Neural crest cell (in vitro differentiated cells): ENCODE measurements at regions not wholly inside any gene's neighbourhood (a gene's known extent, or its start where the extent isn't known, plus 50 kb on each side); places are given as distances from the start of the nearest gene placed in this dataset.

ENCODE experiments used
- DNase-seq: peaks from one replicate; pipeline ENCODE4 v3.0.0; 2021; ENCODE audit warnings: low read depth, mixed read lengths, low spot score
- H3K27ac Mint-ChIP-seq: one replicate; pipeline ENCODE4 v1.8.0; 2021; ENCODE audit warnings: mild to moderate bottlenecking, mixed read lengths; ENCODE audit not compliant: unreplicated experiment
- H3K27me3 Mint-ChIP-seq: 2 replicates; pipeline ENCODE4 v1.8.0; 2021; ENCODE audit warnings: low read depth, mild to moderate bottlenecking, mixed read lengths
- H3K36me3 Mint-ChIP-seq: 2 replicates; pipeline ENCODE4 v1.8.0; 2021; ENCODE audit warnings: low read depth, mild to moderate bottlenecking, mixed read lengths
- H3K4me1 Mint-ChIP-seq: 2 replicates; pipeline ENCODE4 v1.8.0; 2021; ENCODE audit warnings: mixed read lengths
- H3K4me3 Mint-ChIP-seq: one replicate; pipeline ENCODE4 v1.8.0; 2021; ENCODE audit warnings: mild to moderate bottlenecking, mixed read lengths
- H3K9me3 Mint-ChIP-seq: 2 replicates; pipeline ENCODE4 v1.8.0; 2021; ENCODE audit warnings: mixed read lengths
- CTCF ChIP-seq: fragments of 200-600 bp; sonication (generic); conservative IDR thresholded peaks from 2 replicates; pipeline ENCODE4 v1.5.0; 2021; ENCODE audit warnings: antibody characterized with exemption, mild to moderate bottlenecking

GRCh38 chr18:45317948-45318640, 297.2 kb upstream of the SLC14A2 start:
- Mint-ChIP-seq H3K4me3 (no peak overlapping the region), H3K36me3 (no peaks in the 10 kb centered on the region), H3K9me3 (peaks cover 5% of the 10 kb centered on the region), H3K27ac (no peak overlapping the region), H3K27me3 (no peaks in the 10 kb centered on the region), H3K4me1 (peaks cover 12% of the 10 kb centered on the region)
- TF ChIP-seq CTCF, result no peak
- no peak for DNase-seq

GRCh38 chr18:45320724-45321123, 294.6 kb upstream of the SLC14A2 start:
- Mint-ChIP-seq H3K27me3 (no peaks in the 10 kb centered on the region), H3K9me3 (peaks cover 5% of the 10 kb centered on the region), H3K4me3 (no peak overlapping the region), H3K4me1 (peaks cover 36% of the 10 kb centered on the region), H3K27ac (no peak overlapping the region), H3K36me3 (no peaks in the 10 kb centered on the region)
- no peak for DNase-seq
- no peak for TF ChIP-seq CTCF

- peaks cover 5% of the 10 kb centered on the region for H3K9me3 Mint-ChIP-seq
These were observed 293.8 kb upstream of the SLC14A2 start for GRCh38 chr18:45321520-45321919.

GRCh38 chr18:45322343-45322742, 292.9 kb upstream of the SLC14A2 start:
- H3K27me3 Mint-ChIP-seq, result no peaks in the 10 kb centered on the region
- no peak overlapping the region for H3K4me3 Mint-ChIP-seq
- no peak overlapping the region for H3K27ac Mint-ChIP-seq
- peaks cover 44% of the 10 kb centered on the region for H3K4me1 Mint-ChIP-seq
- DNase-seq, result no peak
- TF ChIP-seq CTCF, result no peak
- H3K9me3 Mint-ChIP-seq, result peaks cover 5% of the 10 kb centered on the region
- no peaks in the 10 kb centered on the region for H3K36me3 Mint-ChIP-seq

More at GRCh38 chr18:45321520-45321919, 293.8 kb upstream of the SLC14A2 start:
- H3K4me3 Mint-ChIP-seq, result no peak overlapping the region
- no peaks in the 10 kb centered on the region for H3K27me3 Mint-ChIP-seq
- H3K4me1 Mint-ChIP-seq, result peaks cover 44% of the 10 kb centered on the region
- no peaks in the 10 kb centered on the region for H3K36me3 Mint-ChIP-seq
- DNase-seq, result no peak
- no peak overlapping the region for H3K27ac Mint-ChIP-seq
- TF ChIP-seq CTCF, result no peak

- H3K27me3 Mint-ChIP-seq, result no peaks in the 10 kb centered on the region
- H3K27ac Mint-ChIP-seq, result no peak overlapping the region
- DNase-seq, result no peak
- H3K4me1 Mint-ChIP-seq, result peaks cover 54% of the 10 kb centered on the region
- no peak for TF ChIP-seq CTCF
- H3K4me3 Mint-ChIP-seq, result no peak overlapping the region
- peaks cover 3% of the 10 kb centered on the region for H3K9me3 Mint-ChIP-seq
- H3K36me3 Mint-ChIP-seq, result no peaks in the 10 kb centered on the region
These were observed 291.2 kb upstream of the SLC14A2 start for GRCh38 chr18:45324101-45324494.
